NCI-H1930 (cell line): ENCODE measurements at regions not wholly inside any gene's neighbourhood (a gene's known extent, or its start where the extent isn't known, plus 50 kb on each side); places are given as distances from the start of the nearest gene placed in this dataset.
"Not testable (repeated sequence)": the region's sequence is repeated elsewhere in the genome, so short reads cannot be mapped to it uniquely, and the experiment has no call there.

Experiments used
- DNase-seq, 2 experiments: peaks; one replicate each; lab custom pipeline; 2025; lab: John Stamatoyannopoulos, UW

GRCh38 chr6:10343320-10343719 lies 71.6 kb downstream of the TFAP2A start:
- DNase-seq: no peak

- no peak for DNase-seq
These were observed 73.3 kb downstream of the TFAP2A start for GRCh38 chr6:10341605-10342004.

GRCh38 chr6:10338151-10338550 lies 76.7 kb downstream of the TFAP2A start:
- DNase-seq: no peak

- not testable (repeated sequence) for DNase-seq
These were observed 77.5 kb downstream of the TFAP2A start for GRCh38 chr6:10337376-10337775.

GRCh38 chr6:10332111-10332510 lies 82.8 kb downstream of the TFAP2A start:
- DNase-seq: no peak

GRCh38 chr6:10331334-10331968 lies 83.4 kb downstream of the TFAP2A start:
- no peak for DNase-seq

- no peak for DNase-seq
These were observed 84.4 kb downstream of the TFAP2A start for GRCh38 chr6:10330515-10330914.

- DNase-seq: no peak
These were observed 91.9 kb downstream of the TFAP2A start for GRCh38 chr6:10323018-10323417.

- no peak for DNase-seq
These were observed 94.6 kb downstream of the TFAP2A start for GRCh38 chr6:10320291-10320690.

GRCh38 chr6:10316373-10316721 lies 98.5 kb downstream of the TFAP2A start:
- DNase-seq: peak in 1 of 2 experiments; percentile 22

GRCh38 chr6:10315658-10316372 lies 99.1 kb downstream of the TFAP2A start:
- DNase-seq: no peak

- peak; percentile 37 to 47 for DNase-seq
These were observed 99.8 kb downstream of the TFAP2A start for GRCh38 chr6:10315034-10315433.

GRCh38 chr6:10314163-10314955 lies 100.5 kb downstream of the TFAP2A start:
- peak; percentile 27 to 76 for DNase-seq

- DNase-seq: peak in 1 of 2 experiments; percentile 58
These were observed 101.1 kb downstream of the TFAP2A start for GRCh38 chr6:10313799-10314162.

- no peak for DNase-seq
These were observed 102.4 kb downstream of the TFAP2A start for GRCh38 chr6:10312445-10312844.

- DNase-seq: not testable (repeated sequence)
These were observed 103.1 kb downstream of the TFAP2A start for GRCh38 chr6:10311546-10312405.

- peak; percentile 86 to 98 for DNase-seq
These were observed 104.0 kb downstream of the TFAP2A start for GRCh38 chr6:10310826-10311225.

- peak; percentile 62 to 72 for DNase-seq
These were observed 104.6 kb downstream of the TFAP2A start for GRCh38 chr6:10310330-10310653.

GRCh38 chr6:10309457-10310329 lies 105.2 kb downstream of the TFAP2A start:
- DNase-seq: peak; percentile 62 to 72

GRCh38 chr6:10307476-10307875 lies 107.4 kb downstream of the TFAP2A start:
- DNase-seq: no peak

- DNase-seq: no peak
These were observed 107.8 kb downstream of the TFAP2A start for GRCh38 chr6:10307028-10307427.
